ENCODE measurements at regions not wholly inside any gene's neighbourhood (a gene's known extent, or its start where the extent isn't known, plus 50 kb on each side); places are given as distances from the start of the nearest gene placed in this dataset.
A peak's percentile ranks its signal among the peaks of the same experiment; 100 is the strongest.
"Not testable (repeated sequence)": the region's sequence is repeated elsewhere in the genome, so short reads cannot be mapped to it uniquely, and the experiment has no call there.

GRCh38 chr7:145104400-145104799, 268.5 kb upstream of the TPK1 start:
- DNase-seq (ENCODE audit: low read depth): no peak

GRCh38 chr7:145102199-145102598, 266.3 kb upstream of the TPK1 start:
- DNase-seq (ENCODE audit: low read depth): not testable (repeated sequence)

- DNase-seq (ENCODE audit: low read depth): no peak
Measured at GRCh38 chr7:145092766-145093165, 256.9 kb upstream of the TPK1 start.

GRCh38 chr7:145088111-145088745, 252.4 kb upstream of the TPK1 start:
- DNase-seq (ENCODE audit: low read depth): no peak

GRCh38 chr7:145082366-145083161, 246.7 kb upstream of the TPK1 start:
- no peak for DNase-seq (ENCODE audit: low read depth)

- no peak for DNase-seq (ENCODE audit: low read depth)
Measured at GRCh38 chr7:145065473-145065872, 229.6 kb upstream of the TPK1 start.

GRCh38 chr7:145064114-145064513, 228.3 kb upstream of the TPK1 start:
- no peak for DNase-seq (ENCODE audit: low read depth)

- DNase-seq (ENCODE audit: low read depth): no peak
Measured at GRCh38 chr7:145053781-145054180, 217.9 kb upstream of the TPK1 start.

- DNase-seq (ENCODE audit: low read depth): no peak
Measured at GRCh38 chr7:145050415-145050814, 214.6 kb upstream of the TPK1 start.

- DNase-seq (ENCODE audit: low read depth): peak; percentile 15
Measured at GRCh38 chr7:145036604-145037405, 201.0 kb upstream of the TPK1 start.

GRCh38 chr7:145031162-145031561, 195.3 kb upstream of the TPK1 start:
- no peak for DNase-seq (ENCODE audit: low read depth)

- DNase-seq (ENCODE audit: low read depth): no peak
Measured at GRCh38 chr7:145030754-145031153, 194.9 kb upstream of the TPK1 start.

- DNase-seq (ENCODE audit: low read depth): no peak
Measured at GRCh38 chr7:145020454-145020853, 184.6 kb upstream of the TPK1 start.

- peak; percentile 4 for DNase-seq (ENCODE audit: low read depth)
Measured at GRCh38 chr7:145016068-145016467, 180.2 kb upstream of the TPK1 start.

- no peak for DNase-seq (ENCODE audit: low read depth)
Measured at GRCh38 chr7:145009876-145010275, 174.0 kb upstream of the TPK1 start.

GRCh38 chr7:145005601-145006000, 169.7 kb upstream of the TPK1 start:
- DNase-seq (ENCODE audit: low read depth): no peak

- DNase-seq (ENCODE audit: low read depth): no peak
Measured at GRCh38 chr7:144997512-144997911, 161.7 kb upstream of the TPK1 start.

- no peak for DNase-seq (ENCODE audit: low read depth)
Measured at GRCh38 chr7:144995495-144995894, 159.6 kb upstream of the TPK1 start.

GRCh38 chr7:144991041-144991440, 155.2 kb upstream of the TPK1 start:
- no peak for DNase-seq (ENCODE audit: low read depth)

- peak; percentile 3 for DNase-seq (ENCODE audit: low read depth)
Measured at GRCh38 chr7:144987686-144988085, 151.8 kb upstream of the TPK1 start.

- DNase-seq (ENCODE audit: low read depth): no peak
Measured at GRCh38 chr7:144982133-144982532, 146.3 kb upstream of the TPK1 start.

GRCh38 chr7:144975882-144976281, 140.0 kb upstream of the TPK1 start:
- no peak for DNase-seq (ENCODE audit: low read depth)

GRCh38 chr7:144969787-144970186, 133.9 kb upstream of the TPK1 start:
- DNase-seq (ENCODE audit: low read depth): no peak

All from stromal cell of bone marrow (primary cell).